IMR-90 (cell line): ENCODE measurements at regions not wholly inside any gene's neighbourhood (a gene's known extent, or its start where the extent isn't known, plus 50 kb on each side); places are given as distances from the start of the nearest gene placed in this dataset.

ENCODE experiments used
- ATAC-seq: fragments of 200-7000 bp; cut with Tn5 transposase; 2 replicates; pipeline ENCODE4 v1.9.1; 2020; ENCODE audit warnings: low read depth, mild to moderate bottlenecking, moderate library complexity
- BruUV-seq: library from RNA; stranded (reverse); fragments of 400-500 nt; replicated peaks from 2 replicates; lab custom pipeline; 2021; lab: Mats Ljungman, UMichigan
- CTCF ChIA-PET: fragments of 300-600 bp; formaldehyde crosslinking; extraction: SDS; loops from one replicate; lab custom pipeline; 2021; ENCODE audit warnings: antibody characterized with exemption; lab: Yijun Ruan, JAX
- POLR2A ChIA-PET: fragments of 300-600 bp; sonication (Branson Sonifier 250); formaldehyde crosslinking; loops from one replicate; lab custom pipeline; 2022; ENCODE audit warnings: antibody characterized with exemption; ENCODE audit not compliant: unreplicated experiment; lab: Charles Lee
- DNase-seq: peaks from one replicate; pipeline ENCODE4 v3.0.0; 2013
- H2AFZ ChIP-seq: replicated peaks from 2 replicates; pipeline ENCODE3; 2013; ENCODE audit warnings: low read length, mild to moderate bottlenecking; ENCODE audit not compliant: poor library complexity
- H2AK5ac ChIP-seq: 2 replicates; pipeline ENCODE4 v1.6.1; 2013; ENCODE audit warnings: low read depth, low read length, inconsistent platforms
- H2AK9ac ChIP-seq: replicated peaks from 2 replicates; pipeline ENCODE3; 2013; ENCODE audit warnings: mild to moderate bottlenecking, low read depth, low read length, moderate library complexity; ENCODE audit not compliant: poor library complexity
- H2BK120ac ChIP-seq: 2 replicates; pipeline ENCODE4 v1.6.1; 2013; ENCODE audit warnings: low read depth, low read length, inconsistent platforms
- H2BK15ac ChIP-seq: 3 replicates; pipeline ENCODE4 v1.6.1; 2013; ENCODE audit warnings: low read depth, low read length, inconsistent platforms
- H2BK20ac ChIP-seq: 2 replicates; pipeline ENCODE4 v1.6.1; 2013; ENCODE audit warnings: low read depth, mild to moderate bottlenecking, inconsistent platforms, low read length, moderate library complexity
- H2BK5ac ChIP-seq: 2 replicates; pipeline ENCODE4 v1.6.1; 2013; ENCODE audit warnings: mild to moderate bottlenecking, low read depth, low read length, inconsistent platforms; ENCODE audit not compliant: poor library complexity, severe bottlenecking
- H3K14ac ChIP-seq: replicated peaks from 2 replicates; pipeline ENCODE4 v1.6.1; 2013; ENCODE audit warnings: low read depth, low read length, inconsistent platforms
- H3K18ac ChIP-seq: 2 replicates; pipeline ENCODE4 v1.6.1; 2013; ENCODE audit warnings: low read depth, low read length, control low read depth
- H3K23ac ChIP-seq: 2 replicates; pipeline ENCODE4 v1.6.1; 2013; ENCODE audit warnings: low read depth, low read length, inconsistent platforms
- H3K27ac ChIP-seq: 2 replicates; pipeline ENCODE4 v1.5.1; 2013; ENCODE audit warnings: mild to moderate bottlenecking, control low read depth, low read length; ENCODE audit not compliant: insufficient read depth
- H3K27me3 ChIP-seq: 2 replicates; pipeline ENCODE4 v1.6.1; 2013; ENCODE audit warnings: low read length; ENCODE audit not compliant: control insufficient read depth, insufficient read depth
- H3K36me3 ChIP-seq: 2 replicates; pipeline ENCODE4 v1.6.1; 2013; ENCODE audit warnings: low read length, mixed read lengths; ENCODE audit not compliant: control insufficient read depth, insufficient read depth
- H3K4ac ChIP-seq: 2 replicates; pipeline ENCODE4 v1.6.1; 2013; ENCODE audit warnings: low read depth, low read length, inconsistent platforms
- H3K4me1 ChIP-seq: 2 replicates; pipeline ENCODE4 v1.6.1; 2013; ENCODE audit warnings: low read length, mixed read lengths; ENCODE audit not compliant: control insufficient read depth, insufficient read depth
- H3K4me2 ChIP-seq: 2 replicates; pipeline ENCODE4 v1.6.1; 2013; ENCODE audit warnings: low read depth, mild to moderate bottlenecking, control low read depth, low read length, moderate library complexity
- H3K4me3 ChIP-seq: 2 replicates; pipeline ENCODE4 v1.5.1; 2013; ENCODE audit warnings: low read depth, mild to moderate bottlenecking, control low read depth, low read length, moderate library complexity; ENCODE audit not compliant: insufficient read depth
- H3K56ac ChIP-seq: 2 replicates; pipeline ENCODE4 v1.6.1; 2013; ENCODE audit warnings: low read length, inconsistent platforms; ENCODE audit not compliant: insufficient read depth; ENCODE audit errors: extremely low read depth
- H3K79me1 ChIP-seq, 2 experiments: 2 replicates each; pipeline ENCODE4 v1.6.1; 2013; ENCODE audit warnings: low read length in 2 of 2, inconsistent platforms in 1 of 2, low read depth in 1 of 2
- H3K9ac ChIP-seq: 2 replicates; pipeline ENCODE4 v1.6.1; 2013; ENCODE audit warnings: low read depth, low read length, control low read depth
- H3K9me1 ChIP-seq: 2 replicates; pipeline ENCODE4 v1.6.1; 2013; ENCODE audit warnings: low read length, inconsistent platforms; ENCODE audit not compliant: insufficient read depth
- H3K9me3 ChIP-seq: 2 replicates; pipeline ENCODE4 v1.6.1; 2013; ENCODE audit warnings: low read length; ENCODE audit not compliant: control insufficient read depth, insufficient read depth
- H4K20me1 ChIP-seq: 2 replicates; pipeline ENCODE4 v1.6.1; 2013; ENCODE audit warnings: low read length, inconsistent platforms; ENCODE audit not compliant: insufficient read depth
- H4K5ac ChIP-seq: 2 replicates; pipeline ENCODE4 v1.6.1; 2013; ENCODE audit warnings: mild to moderate bottlenecking, low read depth, low read length, control low read depth
- H4K8ac ChIP-seq, 2 experiments: 2 replicates each; pipeline ENCODE4 v1.6.1; 2013; ENCODE audit warnings: low read depth in 2 of 2, low read length in 2 of 2, control low read depth in 1 of 2, inconsistent platforms in 1 of 2
- H4K91ac ChIP-seq: 2 replicates; pipeline ENCODE4 v1.6.1; 2013; ENCODE audit warnings: low read depth, low read length, inconsistent platforms; ENCODE audit not compliant: insufficient read depth
- CEBPB ChIP-seq: IDR thresholded peaks from 2 replicates; pipeline ENCODE4 v1.6.1; 2012; ENCODE audit warnings: low read depth, low read length, improper control_type of control experiment
- CTCF ChIP-seq: conservative IDR thresholded peaks from 2 replicates; pipeline ENCODE4 v1.5.1; 2012; ENCODE audit warnings: mild to moderate bottlenecking, low read depth, low read length, improper control_type of control experiment
- ELK1 ChIP-seq: fragments of 150-350 bp; IDR thresholded peaks from 2 replicates; pipeline ENCODE4 v1.6.1; 2016; ENCODE audit warnings: low read depth, mild to moderate bottlenecking, low read length, moderate library complexity, borderline replicate concordance
- FOS ChIP-seq: fragments of 150-350 bp; IDR thresholded peaks from 2 replicates; pipeline ENCODE4 v1.6.1; 2016; ENCODE audit warnings: low read depth, low read length
- NFE2L2 ChIP-seq: fragments of 150-350 bp; IDR thresholded peaks from 2 replicates; pipeline ENCODE4 v1.6.1; 2016; ENCODE audit warnings: low read depth, mild to moderate bottlenecking, low read length
- RFX5 ChIP-seq: IDR thresholded peaks from 2 replicates; pipeline ENCODE4 v1.8.0; 2012; ENCODE audit warnings: low read depth, mild to moderate bottlenecking, low read length, moderate library complexity
- WGBS, 2 experiments: methylation state at CpG; one replicate each; pipeline versions ENCODE4 v1.1.5 to v1.1.7; 2013; ENCODE audit warnings: missing lambda C conversion rate in 2 of 2; ENCODE audit not compliant: insufficient read length in 1 of 2; ENCODE audit errors: extremely low coverage in 2 of 2; 5-methylcytosine and 5-hydroxymethylcytosine counted together
- dilution Hi-C: fragments of 300-500 bp; cut with HindIII; formaldehyde crosslinking; loops from one replicate; pipeline ENCODE4 v1.14.3; 2018; ENCODE audit warnings: low sequenced_read_pairs; ENCODE audit not compliant: unreplicated experiment
- in situ Hi-C: fragments of 300-500 bp; cut with MboI; formaldehyde crosslinking; loops from 3 replicates; pipeline ENCODE4 v1.14.3; 2019; ENCODE audit warnings: low sequenced_read_pairs, inconsistent platforms, mixed read lengths
- intact Hi-C: fragments of 100-400 bp; cut with micrococcal nuclease; formaldehyde crosslinking; loops from 2 replicates; pipeline ENCODE4 v1.10.0; 2022

- Histone ChIP-seq H3K56ac (no peak overlapping the region), H3K4me3 (no peak overlapping the region), H3K14ac (peak overlapping the region; percentile 42), H3K23ac (peak overlapping the region; percentile 7; the same call in 1 of the 2 replicates), H4K20me1 (no peaks in the 10 kb centered on the region), H3K18ac (peak overlapping the region; percentile 49), H2AFZ (no peak overlapping the region), H4K5ac (no peak overlapping the region; the same call in 1 of the 2 replicates), H3K4me2 (no peak overlapping the region), H2AK9ac (no peak overlapping the region), H4K91ac (0 out of 2 replicates have a peak overlapping the region, but pooled peaks have one; percentile 18), H3K27me3 (no peaks in the 10 kb centered on the region; the same call in 1 of the 2 replicates), H3K9me1 (peaks cover 3% of the 10 kb centered on the region), H3K79me1 (no peaks in the 10 kb centered on the region), H3K9ac (no peak overlapping the region), H3K36me3 (no peaks in the 10 kb centered on the region), H2AK5ac (peak overlapping the region; percentile 22; the same call in 1 of the 2 replicates), H3K4ac (peak overlapping the region; percentile 48), H4K8ac (peak overlapping the region in 1 of 2 experiments; percentile 19; a peak in 1 of 4 replicates), H3K27ac (peak overlapping the region; percentile 10; the same call in 1 of the 2 replicates), H2BK15ac (peak overlapping the region; percentile 25; the same call in 2 of the 3 replicates), H3K9me3 (no peaks in the 10 kb centered on the region), H2BK120ac (peak overlapping the region; percentile 69), H2BK20ac (peak overlapping the region; percentile 59), H3K4me1 (peaks cover 7% of the 10 kb centered on the region), H2BK5ac (no peak overlapping the region)
- CTCF ChIA-PET = interaction anchor here (1.0 kb wide), 1 partner anchor 20 kb away, joined by 3 read pairs; no protein-coding TSS in a partner anchor
- in situ Hi-C loops (no loop called here), dilution Hi-C loops (no loop called here), intact Hi-C loops (loop anchor here (10.0 kb wide), 1 partner anchor 127 kb away; no protein-coding TSS in a partner anchor)
- ATAC-seq (peak; percentile 38), DNase-seq (peak; percentile 70)
- no peak for TF ChIP-seq CEBPB
- no peak for TF ChIP-seq RFX5
- TF ChIP-seq ELK1 = no peak
- TF ChIP-seq FOS = no peak
- TF ChIP-seq CTCF = no peak
- TF ChIP-seq NFE2L2 = no peak
- no TSS peak for BruUV-seq
- 40% methylated on average over 1 of the region's 10 CpGs; no CpG with 5 or more reads in 1 of the 2 experiments for WGBS, 2 experiments
- POLR2A ChIA-PET = no interaction called here
These were observed 269.5 kb downstream of the SEC61B start for GRCh38 chr9:99491408-99492158.
